NCI-H1417 (cell line): ENCODE measurements at regions not wholly inside any gene's neighbourhood (a gene's known extent, or its start where the extent isn't known, plus 50 kb on each side); places are given as distances from the start of the nearest gene placed in this dataset.

Experiments
- DNase-seq, 3 experiments: peaks; one replicate each; lab custom pipeline; 2025; lab: John Stamatoyannopoulos, UW

DNA sequence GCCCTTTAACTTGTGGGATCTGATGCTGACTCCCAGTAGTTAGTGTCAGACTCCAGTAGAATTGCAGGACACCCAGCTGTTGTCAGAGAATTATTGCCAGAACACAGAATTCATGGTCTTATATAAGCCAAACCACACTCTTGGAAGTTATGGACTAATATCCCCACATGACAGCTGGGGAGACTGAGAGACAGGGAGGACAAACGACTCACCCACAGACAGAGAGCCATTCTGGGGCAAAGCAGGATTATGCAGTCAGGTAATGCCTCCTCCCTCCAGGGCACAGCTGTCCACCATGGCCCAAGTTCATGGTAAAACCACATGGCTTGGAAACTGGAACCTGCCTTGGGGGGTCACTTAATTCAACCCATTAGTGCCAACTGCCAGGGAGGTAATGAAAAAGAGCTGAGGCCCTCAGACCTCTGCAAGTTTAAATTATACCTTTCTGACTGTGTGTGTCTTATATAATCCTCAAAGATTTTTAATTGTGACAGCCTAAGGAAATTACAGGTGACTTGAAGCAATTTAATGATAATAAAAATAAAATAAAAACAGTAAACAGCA, 299.5 kb downstream of the BUD13 start:
- DNase-seq = peak in 1 of 3 experiments; percentile 46

DNA sequence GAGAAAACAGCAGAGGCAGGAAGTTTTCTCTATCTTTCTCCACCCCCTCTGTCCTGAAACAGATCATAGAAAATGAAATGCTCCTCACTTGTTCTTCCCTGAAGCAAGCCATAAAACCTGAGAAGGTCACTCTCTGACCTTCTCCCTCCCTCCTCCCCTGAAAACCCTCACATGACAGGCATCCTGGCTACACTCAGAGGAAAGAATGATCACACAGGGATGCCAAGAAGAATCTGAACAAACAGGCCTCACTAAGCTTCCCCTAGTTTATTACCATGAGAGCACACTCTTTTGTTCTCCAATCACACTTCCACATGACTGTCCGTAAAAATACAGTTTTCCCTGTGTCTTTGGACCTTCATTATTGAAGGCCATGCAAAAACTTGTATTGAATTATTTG, 300.1 kb downstream of the BUD13 start:
- no peak for DNase-seq

DNA sequence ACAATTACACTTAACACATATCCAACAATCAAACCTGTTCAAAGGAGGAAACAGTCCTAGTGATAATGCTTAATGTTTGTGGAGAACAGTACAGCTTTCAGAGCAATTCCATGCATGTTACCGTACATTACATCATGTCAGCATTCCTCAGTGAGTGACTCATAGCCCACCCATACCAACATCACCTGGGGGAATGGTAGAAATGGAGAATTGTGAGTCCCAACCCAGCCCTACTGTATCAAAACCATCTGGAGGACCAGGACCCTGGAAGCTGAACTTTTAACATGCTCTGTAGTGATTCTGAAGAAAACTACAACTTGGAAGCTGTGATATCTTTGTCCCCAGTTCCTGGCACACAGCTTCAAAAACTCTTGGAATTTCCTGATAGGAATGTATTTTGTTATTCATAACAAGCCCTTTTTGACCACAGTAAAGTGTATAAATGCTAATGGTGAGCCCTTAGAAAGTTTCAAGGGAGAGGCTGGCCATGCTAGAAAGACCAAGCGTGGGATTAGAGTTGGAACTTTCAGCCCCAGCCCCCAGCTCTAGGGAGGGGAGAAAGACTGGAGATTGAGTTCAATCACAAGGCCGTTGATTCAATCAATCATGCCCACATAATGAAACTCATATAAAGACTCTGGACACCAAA, 301.1 kb downstream of the BUD13 start:
- no peak for DNase-seq

DNA sequence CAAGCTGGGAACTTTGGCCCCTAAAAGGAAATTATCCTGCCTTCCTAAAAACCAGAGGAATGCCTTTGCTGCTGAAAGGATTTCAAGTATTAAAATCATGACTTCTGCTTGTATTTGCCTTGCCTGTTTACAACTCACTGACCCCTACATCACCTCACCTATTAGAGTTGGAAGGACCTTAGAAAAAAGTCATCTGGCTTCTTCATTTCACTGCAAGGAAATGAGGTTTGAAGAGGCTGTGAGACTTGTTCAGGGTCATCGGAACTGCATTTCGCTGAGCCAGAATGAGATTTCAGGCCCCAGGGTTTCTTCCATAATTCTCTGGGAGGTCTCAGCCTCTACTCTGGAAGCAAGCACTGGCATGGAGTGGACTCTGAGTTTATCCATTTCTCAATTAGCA, 304.1 kb downstream of the BUD13 start:
- no peak for DNase-seq

DNA sequence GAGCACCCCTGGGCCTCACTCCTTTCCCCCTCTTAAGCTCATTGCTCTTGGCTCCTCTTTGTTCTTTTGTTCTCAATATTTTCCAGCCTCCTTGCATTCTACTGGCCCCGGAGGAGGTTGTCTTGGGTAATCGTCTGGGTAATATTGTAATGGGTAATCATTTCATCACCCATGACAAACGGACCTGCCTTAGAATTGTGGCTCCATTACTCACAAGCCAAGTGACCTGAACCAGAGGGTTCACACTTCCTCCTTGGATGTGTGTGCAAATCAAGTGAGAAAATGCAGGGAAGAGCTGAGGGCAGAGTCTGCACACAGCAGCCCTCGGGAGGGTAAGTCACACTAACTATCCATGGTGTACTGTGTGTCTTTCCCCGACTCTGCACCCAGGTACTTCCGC, 305.0 kb downstream of the BUD13 start:
- no peak for DNase-seq

DNA sequence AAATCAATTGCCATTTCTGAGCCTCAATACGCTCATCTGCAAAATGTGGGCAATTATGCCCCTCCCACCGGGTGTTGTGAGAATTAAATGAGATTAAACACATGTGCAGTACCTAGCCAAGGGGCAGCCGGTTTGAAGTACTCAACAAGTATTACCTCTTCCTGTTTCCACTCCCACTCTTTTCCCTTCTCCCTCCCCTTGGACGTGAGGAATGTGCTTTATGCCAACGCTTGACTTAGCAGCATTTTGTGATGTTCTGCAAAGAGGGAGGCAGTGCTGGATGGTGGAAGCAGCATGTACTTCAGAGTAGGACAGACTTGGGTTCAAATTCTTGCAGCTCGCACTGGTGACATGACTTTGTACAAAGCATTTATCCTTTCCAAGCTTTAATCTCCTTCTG, 306.0 kb downstream of the BUD13 start:
- no peak for DNase-seq

DNA sequence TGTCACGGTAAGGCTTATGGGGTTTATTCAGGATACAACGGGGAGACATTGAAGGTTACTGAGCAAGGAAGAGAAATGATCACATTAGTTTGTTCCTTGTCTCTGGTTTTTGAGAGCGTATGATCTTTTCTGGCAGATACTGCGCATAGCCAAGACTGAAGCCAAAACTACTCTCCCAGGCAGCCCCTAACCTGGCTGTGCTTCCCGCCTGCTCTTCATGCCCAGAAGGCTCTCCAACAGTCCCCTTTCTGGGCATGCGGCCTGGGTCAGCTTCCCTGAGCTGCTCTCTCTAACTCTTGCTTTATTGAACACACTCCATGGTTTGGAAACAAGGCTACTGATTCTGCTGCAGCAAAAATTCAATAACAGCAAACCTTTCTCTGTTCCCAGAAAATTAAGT, 306.6 kb downstream of the BUD13 start:
- no peak for DNase-seq

DNA sequence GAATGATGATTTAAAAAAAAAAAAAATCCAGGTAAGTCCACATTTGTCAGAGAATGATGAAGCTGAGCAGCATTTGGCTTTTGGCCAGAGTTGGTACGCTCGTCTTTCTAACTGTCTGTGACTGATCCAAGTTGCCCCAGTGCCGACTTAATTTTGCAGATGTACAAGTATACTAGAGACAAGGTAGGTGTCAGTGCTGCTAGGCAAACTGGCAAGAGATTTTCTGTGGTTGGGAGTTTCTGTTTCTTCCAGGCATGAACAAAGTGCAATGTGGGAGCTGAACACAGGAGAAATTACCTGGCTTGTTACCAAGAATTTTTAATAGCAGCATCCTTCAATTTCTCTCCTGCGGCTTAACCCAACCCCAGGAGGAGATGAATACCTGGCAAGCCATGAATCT, 307.7 kb downstream of the BUD13 start:
- no peak for DNase-seq

DNA sequence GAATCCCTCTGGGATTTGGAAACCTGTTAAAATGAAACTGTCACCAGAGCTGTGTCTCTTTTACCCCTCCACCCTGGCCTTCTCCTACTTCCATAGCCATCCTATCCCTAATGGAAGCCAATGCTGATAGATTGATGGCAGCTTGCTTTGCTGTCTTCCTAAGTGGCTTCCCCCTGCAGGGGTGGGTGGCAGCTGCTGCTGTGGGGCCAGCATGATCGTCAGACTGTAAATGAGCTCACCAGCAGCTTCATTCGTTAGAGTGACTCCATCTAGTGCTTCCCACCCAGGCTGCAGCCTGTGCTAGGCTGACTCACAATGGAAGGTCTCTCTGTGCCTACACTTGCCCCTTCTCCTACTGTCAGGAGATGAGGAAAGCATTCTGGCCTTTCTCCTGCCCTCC, 311.0 kb downstream of the BUD13 start:
- DNase-seq = peak in 2 of 3 experiments; percentile 39 to 67

DNA sequence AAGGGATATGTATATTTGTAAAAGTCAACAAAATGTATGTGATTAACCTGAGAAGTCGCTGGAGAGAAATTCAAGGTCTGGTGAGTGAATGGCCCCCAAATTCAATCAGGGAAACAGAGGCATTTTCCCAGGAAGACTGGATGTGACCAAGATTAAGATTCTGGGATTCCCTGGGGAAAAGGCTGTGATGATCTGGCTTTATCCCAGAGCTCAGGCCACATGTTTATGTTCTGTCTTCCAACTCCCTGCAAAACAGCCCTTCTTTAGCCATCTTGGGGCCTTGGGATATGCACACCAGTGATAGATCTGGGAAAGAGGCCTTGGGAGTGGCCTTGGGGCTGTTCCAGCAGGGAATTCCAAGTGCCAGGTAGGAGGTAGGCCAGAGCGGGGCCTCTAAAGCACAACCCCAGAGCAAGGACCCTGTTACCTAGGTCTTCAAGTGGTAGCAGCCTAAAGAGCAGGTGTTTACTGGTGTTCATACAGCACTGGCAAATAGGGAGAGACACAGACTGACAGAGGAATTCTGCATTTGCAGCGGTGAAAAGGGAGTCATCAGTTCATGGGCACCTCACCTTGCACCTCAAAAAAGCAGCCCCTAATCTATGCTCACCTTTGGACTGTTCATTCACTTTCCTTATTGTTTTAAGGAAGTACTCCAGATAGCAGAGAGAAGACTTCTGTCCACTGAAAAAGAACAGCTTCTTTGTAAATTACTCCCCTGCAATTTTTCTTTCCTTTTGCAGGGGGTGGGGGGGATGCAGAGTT, 312.4 kb downstream of the BUD13 start:
- DNase-seq = peak in 1 of 3 experiments; percentile 16

DNA sequence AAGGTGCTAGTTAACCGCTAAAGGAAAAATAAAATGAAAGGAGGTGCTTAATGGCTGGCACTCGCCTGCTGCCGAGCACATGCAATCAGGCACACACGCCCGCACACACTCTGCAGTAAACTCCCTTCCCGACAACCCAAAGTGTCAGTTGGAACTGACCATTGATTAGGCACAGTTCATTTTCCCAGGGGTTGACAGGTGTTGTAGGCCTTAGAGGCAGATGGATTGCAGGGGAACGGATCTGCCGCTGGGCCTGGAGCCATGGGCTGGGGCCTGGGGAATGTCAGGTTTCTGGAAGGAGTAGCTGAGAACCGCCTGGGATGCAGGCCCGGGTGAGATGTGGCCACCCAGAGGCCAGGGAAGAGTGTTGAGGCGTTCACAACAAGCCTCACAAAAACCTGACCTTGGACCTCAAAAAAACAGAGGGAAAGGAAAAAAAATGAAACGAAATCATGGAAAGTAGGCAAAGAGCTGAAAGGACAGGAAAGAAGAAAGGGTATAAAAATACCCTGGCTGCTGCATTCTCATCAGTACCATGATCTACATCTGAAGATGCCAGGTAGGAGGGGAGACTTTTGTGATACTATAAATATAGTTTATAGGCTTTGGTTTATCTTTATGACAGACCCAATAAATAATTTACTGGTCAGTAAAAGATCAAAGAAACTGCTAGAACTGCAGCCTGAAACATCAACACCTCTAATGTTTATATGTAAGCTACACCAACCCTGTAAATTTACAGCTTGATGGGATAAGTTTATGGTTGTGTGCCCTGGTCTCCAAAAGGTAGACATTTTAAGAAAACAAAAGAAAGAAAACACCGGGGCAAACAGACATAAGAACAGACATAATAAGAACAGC, 313.4 kb downstream of the BUD13 start:
- DNase-seq = no peak

DNA sequence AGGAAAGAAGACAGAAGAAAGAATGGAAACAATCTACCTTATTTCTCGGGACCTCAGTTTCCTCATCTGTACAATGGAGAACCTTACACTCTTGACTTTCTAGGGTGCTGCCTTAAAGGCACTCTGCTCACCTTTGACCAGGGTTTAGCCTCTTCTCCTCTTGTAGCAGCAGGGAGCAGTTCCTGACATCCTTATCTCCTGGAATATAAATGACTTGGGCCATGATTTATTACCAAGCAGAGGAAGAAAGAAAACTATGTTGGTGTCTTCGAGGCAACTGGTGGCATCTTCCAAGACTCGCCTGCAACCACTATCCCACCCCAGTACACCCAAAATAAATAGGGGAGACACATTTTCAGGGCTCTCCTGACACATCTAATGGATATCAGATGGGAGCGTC, 314.2 kb downstream of the BUD13 start:
- DNase-seq = no peak

DNA sequence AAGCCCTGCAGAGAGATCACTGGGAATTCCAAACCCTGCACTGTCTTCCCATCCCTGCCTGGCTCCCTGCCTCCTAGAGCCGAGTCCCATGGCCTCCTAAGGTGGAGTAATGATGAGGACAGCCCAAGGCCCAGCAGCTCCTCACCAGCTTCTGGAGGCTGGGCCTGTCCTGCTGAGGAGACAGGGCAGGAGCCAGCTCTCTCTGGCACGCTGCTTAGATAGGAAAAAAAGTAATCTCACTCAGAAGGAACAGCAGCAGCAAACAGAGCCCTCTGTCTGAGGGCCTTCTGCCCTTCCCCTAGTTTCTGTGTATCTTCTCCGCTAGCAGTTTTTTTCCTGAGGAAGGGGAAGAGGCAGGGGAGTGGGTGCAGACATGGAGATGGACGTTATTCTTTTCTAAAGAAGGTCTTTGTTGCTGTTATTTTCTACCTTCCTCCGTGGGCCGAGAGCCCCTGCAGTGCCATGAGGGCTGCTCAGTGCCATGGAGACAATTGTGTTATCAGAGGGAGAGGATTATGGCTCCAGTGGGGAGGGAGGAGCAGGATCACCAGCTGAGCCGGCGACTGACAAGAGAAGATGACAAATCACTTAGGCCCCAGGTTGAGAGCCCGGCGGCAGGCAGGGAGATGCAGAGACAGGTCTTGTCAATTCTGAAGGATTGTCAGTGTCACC, 315.3 kb downstream of the BUD13 start:
- DNase-seq = peak; percentile 62 to 96 (median 87)

DNA sequence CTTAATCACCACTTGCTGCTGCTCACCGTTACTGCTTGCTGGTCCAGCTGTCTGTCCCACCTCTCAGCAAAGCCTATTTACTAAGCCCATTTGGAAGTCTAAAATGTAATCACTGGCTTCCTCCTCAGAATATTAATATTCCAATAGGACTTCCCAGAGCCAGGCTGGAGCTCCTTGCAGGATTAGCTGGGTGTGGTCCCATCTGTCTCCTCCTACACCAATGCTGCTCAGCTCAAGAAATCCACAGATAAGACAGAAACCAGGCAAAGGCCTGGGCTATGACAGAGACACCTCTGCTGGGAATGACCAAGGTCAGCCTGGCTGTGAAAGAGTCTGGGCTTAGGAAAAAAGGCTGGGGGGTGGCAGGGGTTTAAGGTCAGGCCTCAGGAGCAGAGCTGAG, 317.8 kb downstream of the BUD13 start:
- no peak for DNase-seq

DNA sequence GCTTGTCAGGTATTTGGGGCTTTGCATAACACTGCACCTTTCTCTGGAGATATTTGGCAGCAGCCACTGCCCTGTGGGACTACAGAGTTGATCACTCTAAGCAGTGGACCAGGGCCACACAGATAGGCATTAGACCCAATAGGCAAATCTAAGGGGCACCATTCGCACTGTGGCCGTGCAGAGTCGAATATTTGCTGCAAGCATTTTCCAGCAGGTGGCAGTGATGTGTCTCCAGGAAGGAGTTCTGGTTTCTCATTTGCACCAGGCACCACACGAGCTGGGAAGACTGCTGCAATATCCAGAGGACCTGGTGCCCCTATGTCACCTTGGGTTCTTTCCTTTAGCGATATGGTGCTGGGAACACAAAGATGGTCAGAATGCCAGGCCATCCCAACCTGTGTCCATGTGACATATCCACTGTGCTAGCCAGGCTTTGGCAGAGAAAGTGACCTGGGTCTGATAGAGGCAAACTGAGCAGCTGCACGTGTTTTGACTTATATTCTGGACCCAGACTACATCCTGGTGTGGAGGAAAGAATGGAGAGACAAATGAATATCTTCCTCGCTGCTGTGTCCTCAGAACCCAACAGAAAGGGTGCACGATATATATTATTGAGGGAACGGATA, 318.7 kb downstream of the BUD13 start:
- DNase-seq = peak; percentile 51 to 77 (median 55)

DNA sequence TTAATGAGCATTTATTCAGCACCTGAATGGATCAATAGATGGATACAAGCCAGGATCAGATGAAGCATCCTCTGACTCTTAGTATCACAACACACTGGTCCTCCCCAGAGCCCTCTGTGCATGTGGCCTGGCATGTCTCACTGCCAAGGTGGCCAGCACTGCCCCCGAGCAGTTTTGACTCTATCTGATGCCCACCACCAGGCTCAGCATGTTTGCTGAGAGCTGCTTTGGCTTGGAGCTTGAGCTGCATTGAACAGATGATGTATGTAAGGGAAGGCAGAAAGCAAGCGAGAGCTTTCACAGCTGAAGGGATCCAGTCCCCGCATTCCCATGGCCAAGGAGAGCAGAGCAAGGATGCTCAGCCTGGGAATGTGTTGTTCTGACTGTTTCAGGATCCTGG, 320.3 kb downstream of the BUD13 start:
- no peak for DNase-seq

DNA sequence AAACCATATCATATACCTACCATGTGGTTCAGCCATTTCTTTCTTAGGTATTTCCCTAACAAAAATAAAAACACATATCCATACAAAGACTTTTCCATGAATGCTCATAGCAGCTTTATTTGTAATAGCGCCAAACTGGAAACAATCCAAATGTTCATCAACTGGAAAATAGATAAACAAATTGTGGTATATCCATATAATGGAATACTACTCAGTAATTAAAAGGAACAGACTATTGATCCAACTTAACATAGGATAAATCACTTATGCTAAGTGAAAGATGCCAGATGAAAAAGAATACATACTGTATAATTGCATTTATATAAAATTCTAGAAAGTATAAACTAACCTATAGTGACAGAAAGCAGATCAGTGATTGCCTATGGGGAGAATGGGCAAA, 323.3 kb downstream of the BUD13 start:
- no peak for DNase-seq

DNA sequence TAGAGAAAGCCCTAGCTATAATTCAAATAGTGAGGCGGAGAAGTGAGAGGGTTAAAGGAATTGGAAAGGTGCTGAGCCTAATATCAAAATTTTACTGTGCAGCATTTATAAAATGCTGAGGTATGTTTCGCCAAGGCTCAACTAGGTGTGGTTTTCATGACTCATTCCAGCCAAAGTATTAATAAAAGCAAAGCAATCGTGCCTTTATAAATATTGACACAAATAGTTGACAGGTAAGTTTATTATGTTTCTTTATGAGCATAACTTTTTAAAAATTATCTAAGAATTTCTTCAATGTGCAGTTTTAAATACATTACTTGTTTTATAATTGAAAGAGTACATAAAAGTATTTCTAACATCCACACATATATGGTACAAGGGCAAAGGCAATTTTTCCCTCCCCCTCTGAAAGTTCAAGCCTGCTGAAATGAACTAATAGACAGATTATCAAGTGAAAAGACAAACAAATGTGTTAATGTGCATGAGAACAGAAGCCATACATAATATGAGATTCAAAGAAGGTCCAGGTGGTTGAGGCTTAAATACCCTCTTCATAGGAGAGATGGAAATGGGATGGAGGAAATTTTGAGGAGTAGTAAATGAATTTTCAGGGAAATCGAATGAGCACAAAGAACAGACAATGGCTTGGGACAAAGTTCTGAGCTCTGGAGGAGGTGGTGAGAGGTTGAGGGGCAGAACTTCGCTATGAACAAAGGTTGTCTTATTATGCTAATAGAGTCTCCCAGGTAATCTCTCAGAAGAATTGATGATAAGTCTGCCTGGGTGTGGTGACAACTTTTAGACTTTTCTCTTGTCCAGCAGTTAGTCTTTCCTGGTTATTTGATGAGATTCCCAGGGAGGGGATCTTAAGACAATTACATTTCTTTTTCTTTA, 326.5 kb downstream of the BUD13 start:
- DNase-seq = peak in 1 of 3 experiments; percentile 74

DNA sequence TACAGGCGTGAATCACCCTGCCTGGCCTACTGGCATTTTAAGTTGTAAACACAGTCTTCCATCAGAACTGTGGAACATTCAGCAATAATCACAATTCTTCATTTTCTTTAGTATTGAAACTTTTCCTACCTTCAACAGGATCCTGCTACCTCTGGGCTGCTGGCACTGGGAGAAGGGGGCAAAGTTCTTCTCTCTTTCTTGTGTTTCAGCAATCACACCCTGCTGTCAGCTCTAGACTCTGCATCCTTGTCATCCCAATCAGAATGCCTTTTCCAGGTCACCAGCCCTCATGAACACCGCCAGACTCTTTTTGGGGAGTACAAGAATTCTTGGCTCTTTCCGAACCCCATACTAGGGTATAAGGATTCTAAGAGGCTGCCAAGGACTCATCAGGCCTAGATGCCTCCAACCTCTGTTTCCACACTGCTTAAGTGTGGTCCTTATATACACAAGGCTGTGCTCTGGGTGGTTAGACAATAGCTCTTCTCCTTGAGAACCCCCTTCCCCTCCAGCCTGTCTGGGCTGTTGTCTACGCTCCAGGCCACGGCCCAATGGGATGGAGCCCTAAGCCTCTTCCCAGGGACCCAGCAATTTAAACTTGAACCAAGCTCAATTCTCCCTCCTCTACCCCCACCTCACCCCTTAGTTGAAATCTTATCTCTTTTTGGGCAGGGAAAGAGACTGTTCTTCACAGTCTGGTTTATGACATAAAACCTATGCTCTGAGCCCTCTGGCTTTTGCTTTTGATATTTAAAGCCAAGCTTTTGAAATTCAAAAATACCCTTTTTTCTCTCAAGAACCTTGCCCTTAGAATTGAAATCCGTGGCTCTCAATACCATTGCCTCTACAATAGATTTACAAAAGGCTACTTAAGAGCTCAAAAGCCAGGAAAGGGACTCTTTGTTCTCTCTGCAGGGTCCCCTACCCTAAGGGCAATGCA, 327.4 kb downstream of the BUD13 start:
- peak in 1 of 3 experiments; percentile 30 for DNase-seq
